ENCODE measurements at regions not wholly inside any gene's neighbourhood (a gene's known extent, or its start where the extent isn't known, plus 50 kb on each side); places are given as distances from the start of the nearest gene placed in this dataset.

- DNase-seq (ENCODE audit: low read depth in 2 of 2): no peak
Measured at GRCh38 chr5:38099205-38100168, 158.9 kb upstream of the EGFLAM start.

- DNase-seq (ENCODE audit: low read depth in 2 of 2): no peak
Measured at GRCh38 chr5:38094889-38095288, 163.5 kb upstream of the EGFLAM start.

GRCh38 chr5:38093855-38094254 lies 164.5 kb upstream of the EGFLAM start:
- DNase-seq (ENCODE audit: low read depth in 2 of 2): no peak

GRCh38 chr5:38086777-38087176 lies 171.6 kb upstream of the EGFLAM start:
- no peak for DNase-seq (ENCODE audit: low read depth in 2 of 2)

GRCh38 chr5:38079620-38080402 lies 178.5 kb upstream of the EGFLAM start:
- DNase-seq (ENCODE audit: low read depth in 2 of 2): no peak

GRCh38 chr5:38078161-38078560 lies 180.2 kb upstream of the EGFLAM start:
- DNase-seq (ENCODE audit: low read depth in 2 of 2): no peak

- DNase-seq (ENCODE audit: low read depth in 2 of 2): no peak
Measured at GRCh38 chr5:38077652-38078051, 180.7 kb upstream of the EGFLAM start.

GRCh38 chr5:38071831-38072694 lies 186.3 kb upstream of the EGFLAM start:
- DNase-seq (ENCODE audit: low read depth in 2 of 2): no peak

GRCh38 chr5:38070304-38070950 lies 187.9 kb upstream of the EGFLAM start:
- DNase-seq (ENCODE audit: low read depth in 2 of 2): no peak

- no peak for DNase-seq (ENCODE audit: low read depth in 2 of 2)
Measured at GRCh38 chr5:38069360-38069759, 189.0 kb upstream of the EGFLAM start.

- DNase-seq (ENCODE audit: low read depth in 2 of 2): no peak
Measured at GRCh38 chr5:38060354-38060753, 198.0 kb upstream of the EGFLAM start.

GRCh38 chr5:38059876-38060275 lies 198.5 kb upstream of the EGFLAM start:
- no peak for DNase-seq (ENCODE audit: low read depth in 2 of 2)

- no peak for DNase-seq (ENCODE audit: low read depth in 2 of 2)
Measured at GRCh38 chr5:38051711-38052511, 206.4 kb upstream of the EGFLAM start.

GRCh38 chr5:38048400-38048799 lies 208.6 kb upstream of the GDNF start:
- DNase-seq (ENCODE audit: low read depth in 2 of 2): no peak

- no peak for DNase-seq (ENCODE audit: low read depth in 2 of 2)
Measured at GRCh38 chr5:38046103-38046502, 206.3 kb upstream of the GDNF start.

- no peak for DNase-seq (ENCODE audit: low read depth in 2 of 2)
Measured at GRCh38 chr5:38045446-38045845, 205.6 kb upstream of the GDNF start.

- no peak for DNase-seq (ENCODE audit: low read depth in 2 of 2)
Measured at GRCh38 chr5:38039826-38040225, 200.0 kb upstream of the GDNF start.

GRCh38 chr5:38039091-38039490 lies 199.2 kb upstream of the GDNF start:
- no peak for DNase-seq (ENCODE audit: low read depth in 2 of 2)

GRCh38 chr5:38036765-38037164 lies 196.9 kb upstream of the GDNF start:
- no peak for DNase-seq (ENCODE audit: low read depth in 2 of 2)

GRCh38 chr5:38032149-38032548 lies 192.3 kb upstream of the GDNF start:
- DNase-seq (ENCODE audit: low read depth in 2 of 2): no peak

GRCh38 chr5:38031304-38031703 lies 191.5 kb upstream of the GDNF start:
- DNase-seq (ENCODE audit: low read depth in 2 of 2): no peak
